ENCODE measurements at regions not wholly inside any gene's neighbourhood (a gene's known extent, or its start where the extent isn't known, plus 50 kb on each side); places are given as distances from the start of the nearest gene placed in this dataset.

DNA sequence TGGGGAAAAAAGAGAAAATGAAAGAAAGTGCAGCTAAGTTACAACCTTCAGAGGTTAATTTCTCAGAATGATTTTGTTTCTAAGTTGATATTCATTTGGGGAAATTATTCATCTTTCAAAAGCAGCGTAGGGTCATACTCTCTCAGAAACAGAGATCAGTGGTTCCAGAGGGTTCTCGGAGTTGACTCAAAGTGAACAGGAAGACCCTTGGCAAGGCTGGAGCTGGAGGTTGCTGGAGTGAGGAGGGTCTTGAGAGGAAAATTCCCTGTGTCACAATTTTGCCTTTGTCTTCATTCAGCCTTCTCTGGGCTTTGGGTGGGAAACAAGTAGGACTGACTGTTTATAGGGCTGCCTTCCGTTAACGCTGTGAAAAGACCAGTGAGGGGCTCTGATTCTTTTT, 168.2 kb downstream of the ICOS start:
- DNase-seq (ENCODE audit: low read depth in 4 of 4, low spot score in 1 of 4) = no peak

DNA sequence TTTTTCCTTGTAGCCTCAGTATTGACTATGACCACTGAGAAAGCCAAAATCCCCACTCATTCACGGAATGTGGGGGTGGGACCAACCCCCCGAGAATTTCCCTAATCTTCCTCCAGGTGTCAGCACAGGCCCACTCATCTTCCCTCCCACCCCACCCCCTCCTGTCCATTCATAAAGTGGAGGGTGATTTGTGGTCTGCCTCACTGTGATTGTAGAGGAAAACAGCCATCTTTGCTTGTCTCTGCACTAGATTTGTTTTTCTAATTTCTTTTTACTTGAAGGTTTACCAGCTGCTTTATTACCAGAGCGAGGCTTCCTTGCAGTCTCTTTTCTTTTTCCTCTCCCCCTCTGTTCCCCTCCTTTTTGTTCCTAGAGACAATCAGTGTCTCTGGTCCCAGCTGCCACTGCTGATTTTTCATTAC, 171.8 kb downstream of the ICOS start:
- DNase-seq (ENCODE audit: low read depth in 4 of 4, low spot score in 1 of 4) = peak in 1 of 4 experiments; percentile 33

DNA sequence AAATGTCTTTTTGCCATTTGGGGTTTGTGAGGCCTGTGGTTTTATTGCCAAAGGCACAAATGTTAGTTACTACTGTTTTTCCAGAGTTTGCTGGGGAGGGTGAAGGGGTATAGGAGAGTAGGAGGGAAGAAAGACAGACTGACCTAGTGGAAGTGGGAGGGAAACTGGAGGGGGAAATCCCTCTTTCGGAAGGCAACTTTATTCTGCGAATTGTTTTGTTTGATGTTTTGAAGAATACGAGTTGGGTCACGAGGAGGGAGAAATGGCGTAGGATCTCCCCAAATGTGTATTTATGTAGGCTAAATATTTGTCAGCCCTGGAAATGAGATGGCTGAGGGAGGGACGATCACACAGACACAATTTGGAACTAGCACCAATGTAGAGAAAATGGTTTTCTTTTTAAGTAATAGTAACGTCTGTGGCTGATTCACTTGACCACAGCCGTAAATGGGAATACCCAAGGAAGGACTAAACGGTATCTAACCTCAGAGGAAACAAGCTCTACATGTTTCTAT, 172.3 kb downstream of the ICOS start:
- DNase-seq (ENCODE audit: low read depth in 4 of 4, low spot score in 1 of 4) = peak in 1 of 4 experiments; percentile 28

DNA sequence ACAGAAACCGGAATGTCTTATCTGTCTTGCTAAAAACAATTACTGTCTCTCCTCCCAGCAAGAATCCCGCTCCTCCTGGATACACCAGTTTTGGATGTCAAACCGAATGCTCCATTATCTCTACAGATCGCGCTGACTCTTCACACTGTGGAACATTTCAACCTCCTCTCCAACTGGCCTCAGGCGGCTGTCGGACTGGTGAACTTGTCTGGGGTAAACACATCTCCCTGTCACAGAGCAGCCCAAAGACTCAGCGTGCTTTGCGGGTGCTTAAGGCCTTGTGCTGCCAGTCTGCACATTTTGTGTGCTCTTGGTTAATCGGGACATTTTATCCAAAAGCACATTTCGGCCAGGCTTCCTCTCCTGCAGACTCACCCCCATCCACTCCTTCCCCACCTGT, 173.1 kb downstream of the ICOS start:
- DNase-seq (ENCODE audit: low read depth in 4 of 4, low spot score in 1 of 4) = no peak

DNA sequence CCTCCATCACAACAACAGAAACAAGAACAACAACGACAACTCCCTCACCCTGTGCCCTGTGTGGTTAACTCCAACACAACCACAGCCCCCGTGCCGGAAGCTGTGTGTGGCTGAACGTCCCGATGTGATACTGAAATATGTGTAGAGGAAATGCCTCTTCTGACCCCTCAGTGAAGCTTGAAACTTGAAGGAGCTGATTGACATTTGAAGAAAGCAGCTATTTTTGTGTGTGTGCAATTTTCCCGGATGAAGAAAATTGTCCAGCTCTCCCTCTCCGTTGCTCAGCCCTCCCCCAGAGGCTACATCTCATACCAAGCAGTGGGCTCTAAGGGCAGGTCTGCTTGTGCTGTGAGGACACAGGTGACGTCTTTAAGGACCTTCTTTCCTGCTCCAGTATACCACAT, 173.8 kb downstream of the ICOS start:
- peak in 2 of 4 experiments; percentile 28 to 51 for DNase-seq (ENCODE audit: low read depth in 4 of 4, low spot score in 1 of 4)

DNA sequence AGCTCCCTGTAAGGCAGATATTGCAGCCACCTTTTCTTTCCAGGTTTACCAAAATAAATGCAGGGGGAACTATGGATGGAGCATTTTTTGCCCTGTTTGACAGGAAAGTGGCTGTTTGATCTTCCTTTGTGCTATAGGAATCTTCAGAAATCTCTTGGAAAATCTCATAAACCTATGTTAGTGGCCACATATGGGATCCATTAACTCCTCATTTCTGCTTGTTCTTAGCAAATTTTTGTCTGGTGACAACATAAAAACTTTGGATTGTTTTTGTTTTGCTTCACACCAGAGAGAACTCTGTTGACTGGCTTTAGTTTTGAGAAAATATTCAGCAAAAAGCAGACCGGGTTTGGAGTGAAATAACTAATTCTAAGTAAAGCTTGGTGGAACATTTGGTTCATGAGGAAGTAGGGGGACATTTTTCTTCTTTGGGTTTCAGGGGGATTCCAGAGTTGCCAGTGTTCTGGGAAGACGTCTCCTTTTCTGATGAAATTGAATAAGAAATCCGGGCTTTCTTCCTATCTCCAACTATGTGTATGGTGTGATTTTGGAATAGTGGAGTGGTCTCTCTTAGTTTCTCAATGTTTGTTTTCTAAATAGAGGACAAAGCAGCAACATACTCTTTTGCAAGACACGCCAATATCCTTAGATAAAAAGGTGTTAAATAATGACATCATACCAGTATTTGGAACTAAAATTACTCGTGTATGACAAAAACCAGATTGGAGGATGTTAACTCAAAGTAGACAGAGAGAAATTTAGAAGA, 174.4 kb downstream of the ICOS start:
- no peak for DNase-seq (ENCODE audit: low read depth in 4 of 4, low spot score in 1 of 4)

DNA sequence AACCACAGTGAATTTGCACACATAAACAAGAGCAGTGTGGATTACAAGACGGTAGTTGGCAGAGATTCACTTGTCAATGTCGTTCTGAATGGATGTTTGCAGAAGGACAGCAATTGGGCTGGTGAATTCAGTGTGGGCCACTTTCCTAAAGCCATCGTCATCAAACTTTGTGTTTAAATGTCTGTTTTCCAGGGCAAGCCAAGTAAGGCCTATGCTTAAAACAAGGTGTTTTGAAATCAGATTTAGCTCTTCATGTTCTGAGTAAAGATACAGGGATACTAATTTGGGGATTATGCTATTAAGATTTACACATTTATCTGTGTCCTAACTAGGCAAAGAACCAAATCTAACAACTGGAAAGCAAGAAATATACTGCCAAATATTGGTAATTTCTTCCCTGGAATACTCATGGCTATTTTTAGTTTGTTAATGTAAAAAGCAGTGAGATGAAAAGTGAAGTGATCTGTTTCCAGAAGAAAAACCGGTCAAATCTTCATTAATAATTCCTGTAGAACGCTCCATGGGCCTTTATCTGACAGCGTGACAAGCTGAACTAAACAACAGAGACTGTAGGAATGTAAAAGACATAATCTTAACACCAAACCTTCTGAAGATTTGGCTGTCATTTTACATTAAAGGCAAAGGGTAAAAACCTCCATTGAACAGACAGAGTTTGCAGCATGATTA, 175.7 kb downstream of the ICOS start:
- DNase-seq (ENCODE audit: low read depth in 4 of 4, low spot score in 1 of 4) = no peak

DNA sequence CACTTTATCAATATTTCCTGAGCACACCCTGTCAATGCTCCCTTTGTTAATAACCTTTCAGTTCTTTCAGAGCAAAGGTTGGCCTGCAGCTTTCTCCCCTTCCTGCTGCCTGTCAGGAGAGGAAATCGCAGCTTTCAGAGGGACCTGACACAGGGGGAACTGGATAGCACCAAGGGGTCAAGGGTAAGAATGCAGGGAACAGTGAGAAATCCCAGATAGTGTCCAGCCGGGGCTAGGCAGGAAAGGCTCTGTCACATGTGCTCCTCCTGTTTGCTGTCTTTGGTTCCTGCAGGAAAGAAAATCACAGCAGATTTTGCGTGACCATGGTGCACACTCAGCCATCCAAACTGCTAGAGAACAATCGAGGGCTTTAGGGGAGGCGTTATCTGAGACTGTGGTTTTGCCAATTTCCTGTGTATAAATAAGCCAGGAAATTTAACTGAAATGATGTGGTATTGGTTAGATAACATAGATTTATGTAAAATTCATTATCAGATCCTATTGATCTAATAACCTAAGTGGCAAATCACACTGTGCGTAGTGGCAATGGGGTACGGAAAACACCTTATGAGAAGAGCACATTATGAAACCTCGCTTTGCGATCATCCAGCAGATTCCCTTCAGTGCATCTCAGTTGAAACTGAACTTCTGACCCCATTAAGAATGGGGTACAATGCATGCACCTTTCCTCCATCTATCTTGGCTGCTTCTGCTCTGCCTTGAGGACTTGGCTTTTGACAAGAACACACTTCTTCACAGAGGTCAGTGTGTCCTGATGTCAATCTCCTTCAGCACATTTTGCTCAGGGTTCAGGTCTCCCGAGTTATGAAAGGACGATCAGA, 178.0 kb downstream of the ICOS start:
- DNase-seq (ENCODE audit: low read depth in 4 of 4, low spot score in 1 of 4) = no peak

DNA sequence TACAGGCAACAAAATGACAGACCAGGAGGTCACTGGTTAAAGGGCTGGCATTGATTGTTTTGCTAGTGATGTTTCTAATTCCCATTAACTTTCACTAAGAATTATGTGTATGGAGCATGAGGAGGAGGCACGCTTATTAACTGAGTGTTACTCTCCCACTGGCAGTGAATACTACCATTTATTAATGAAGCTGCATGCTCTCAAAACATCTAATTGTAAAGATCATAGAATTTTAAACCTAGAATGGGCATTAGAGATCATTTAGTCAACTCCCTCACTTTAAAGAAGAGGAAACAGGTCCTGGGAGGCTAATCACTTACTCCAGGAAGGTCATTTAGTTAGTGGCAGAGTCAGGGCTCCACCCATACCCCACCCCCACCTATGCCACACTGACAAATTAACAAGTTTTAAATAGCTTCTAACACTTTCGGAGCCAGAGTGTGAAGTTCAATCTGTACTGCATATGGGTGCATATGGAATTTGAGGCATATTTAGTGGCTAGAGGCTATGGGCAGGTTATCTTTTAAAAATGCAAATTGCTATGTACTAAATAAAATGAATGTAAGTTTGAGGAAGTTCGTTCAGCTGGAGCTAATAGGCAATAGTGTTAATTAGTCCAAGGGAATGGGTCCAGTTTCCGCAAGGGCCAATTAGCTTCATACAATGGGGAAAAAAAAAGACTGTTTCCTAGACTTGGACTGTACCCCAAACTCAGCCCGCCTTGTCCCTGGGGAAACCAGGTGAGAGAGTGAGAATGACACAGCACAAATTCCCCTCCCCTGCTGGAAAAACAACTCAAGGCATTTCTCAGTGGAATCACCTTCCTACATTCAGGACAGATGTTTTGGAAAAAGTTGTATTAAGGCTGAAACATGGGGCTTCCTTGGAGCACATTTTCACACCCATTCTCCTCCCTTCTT, 178.8 kb downstream of the ICOS start:
- DNase-seq (ENCODE audit: low read depth in 4 of 4, low spot score in 1 of 4) = no peak

DNA sequence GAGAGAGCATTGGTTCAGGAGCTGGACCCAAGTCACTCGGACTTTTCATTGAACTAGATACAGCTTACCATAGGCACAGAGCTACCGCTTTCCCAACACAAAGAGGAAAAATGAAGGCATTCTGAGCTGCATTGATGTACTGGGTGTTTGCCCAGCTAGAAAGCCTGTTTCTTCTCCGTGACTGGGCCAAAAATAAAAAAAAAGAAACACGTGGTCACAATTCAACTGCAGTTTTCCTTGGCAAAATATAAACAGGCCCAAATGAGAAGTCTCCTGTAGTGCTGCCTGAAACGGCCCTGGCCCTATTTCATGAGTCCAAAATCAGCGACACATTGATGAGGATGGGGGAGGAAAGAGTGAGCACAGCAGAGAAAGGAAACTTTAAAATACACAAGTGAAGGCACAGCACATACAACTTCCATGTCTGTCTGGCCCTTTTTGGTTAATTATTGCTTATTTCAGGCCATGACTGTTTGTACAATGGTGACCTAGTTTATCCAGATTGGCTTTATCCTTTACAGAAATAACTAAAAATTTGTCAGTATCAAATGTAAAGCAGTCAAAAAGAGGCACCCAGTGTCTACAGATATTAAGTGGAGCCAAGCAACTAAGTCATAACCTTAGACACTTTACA, 179.7 kb downstream of the ICOS start:
- DNase-seq (ENCODE audit: low read depth in 4 of 4, low spot score in 1 of 4) = no peak

DNA sequence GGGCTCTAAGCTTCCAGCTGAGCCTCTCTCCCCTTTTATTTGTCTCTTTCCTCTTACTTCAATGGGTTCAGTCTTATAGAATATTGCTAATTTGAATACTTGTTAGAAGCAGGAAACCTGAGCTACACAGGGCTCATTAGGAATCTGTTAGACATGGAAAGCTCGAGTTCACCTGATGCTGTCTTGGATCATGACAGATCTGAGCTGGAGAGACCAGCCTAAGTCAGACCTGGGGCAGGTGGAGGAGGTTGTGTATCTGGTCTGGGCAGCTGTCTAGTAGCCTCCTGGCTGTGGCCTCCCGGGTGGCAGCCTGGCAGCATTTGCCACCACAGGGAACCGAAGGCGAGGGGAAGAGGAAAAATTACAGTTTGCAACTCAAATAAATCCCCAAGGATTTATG, 185.9 kb downstream of the ICOS start:
- DNase-seq (ENCODE audit: low read depth in 4 of 4, low spot score in 1 of 4) = no peak

DNA sequence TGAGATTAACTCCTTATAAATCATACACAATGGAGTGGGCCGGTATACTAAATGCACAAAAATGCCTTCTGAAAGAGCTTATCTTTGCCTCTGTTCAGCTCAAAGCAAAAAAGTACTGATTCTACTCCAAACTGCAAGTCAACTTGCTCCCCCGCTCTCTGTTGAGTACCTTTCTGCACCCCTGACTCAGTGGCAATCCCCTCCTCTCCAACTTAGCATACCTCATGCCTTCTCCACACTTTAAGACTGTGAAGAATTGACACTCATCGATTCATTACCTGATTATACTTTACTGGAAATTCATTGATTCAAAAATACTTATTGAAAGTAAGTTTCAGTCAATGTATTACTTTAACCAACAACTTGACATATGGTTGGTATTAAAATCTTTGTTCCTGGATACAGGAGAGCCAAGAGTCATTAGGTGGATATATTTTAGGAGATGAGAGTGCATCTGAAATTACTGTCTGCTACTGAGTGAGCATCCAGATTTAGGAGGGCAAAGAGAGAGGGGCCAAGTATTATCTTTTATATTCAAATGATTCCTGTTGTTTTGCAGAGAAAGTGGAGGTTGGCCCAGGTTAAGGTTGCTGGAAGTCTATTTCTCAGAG, 187.7 kb downstream of the ICOS start:
- DNase-seq (ENCODE audit: low read depth in 4 of 4, low spot score in 1 of 4) = no peak

DNA sequence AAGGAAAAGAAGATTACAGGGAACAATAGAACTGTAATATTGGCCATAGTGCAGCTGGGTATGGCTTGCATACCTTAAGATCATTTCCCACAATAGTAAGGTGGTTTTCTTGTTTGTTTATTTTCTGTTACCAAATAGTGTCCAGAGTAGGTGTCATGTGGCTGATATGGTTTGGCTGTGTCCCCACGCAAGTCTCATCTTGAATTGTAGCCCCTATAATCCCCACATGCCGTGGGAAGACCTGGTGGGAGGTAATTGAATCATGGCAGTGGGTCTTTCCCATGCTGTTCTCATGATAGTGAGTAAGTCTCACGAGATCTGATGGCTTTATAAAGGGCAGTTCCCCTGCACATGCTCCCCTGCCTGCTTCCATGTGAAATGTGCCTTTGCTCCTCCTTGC, 190.1 kb downstream of the ICOS start:
- no peak for DNase-seq (ENCODE audit: low read depth in 4 of 4, low spot score in 1 of 4)

DNA sequence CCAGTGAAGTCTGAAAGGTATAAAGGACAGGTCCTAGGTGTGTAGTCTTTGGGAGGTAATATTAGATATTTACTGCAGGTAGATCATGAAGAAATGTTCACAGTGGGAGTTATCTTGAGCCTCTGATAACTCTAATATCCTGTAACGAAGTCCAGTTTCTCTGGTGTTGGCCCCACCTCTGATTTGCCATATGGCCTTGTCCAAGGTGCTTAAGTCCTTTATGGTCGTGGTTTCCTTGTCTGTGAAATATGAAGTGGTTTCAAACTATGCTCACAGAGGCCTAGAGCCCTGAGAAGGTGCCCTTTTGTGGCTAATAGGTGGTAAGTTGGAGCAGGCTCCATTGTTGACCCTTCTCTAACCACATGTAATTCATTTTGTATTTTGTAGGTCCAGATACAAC, 190.7 kb downstream of the ICOS start:
- DNase-seq (ENCODE audit: low read depth in 4 of 4, low spot score in 1 of 4) = no peak

DNA sequence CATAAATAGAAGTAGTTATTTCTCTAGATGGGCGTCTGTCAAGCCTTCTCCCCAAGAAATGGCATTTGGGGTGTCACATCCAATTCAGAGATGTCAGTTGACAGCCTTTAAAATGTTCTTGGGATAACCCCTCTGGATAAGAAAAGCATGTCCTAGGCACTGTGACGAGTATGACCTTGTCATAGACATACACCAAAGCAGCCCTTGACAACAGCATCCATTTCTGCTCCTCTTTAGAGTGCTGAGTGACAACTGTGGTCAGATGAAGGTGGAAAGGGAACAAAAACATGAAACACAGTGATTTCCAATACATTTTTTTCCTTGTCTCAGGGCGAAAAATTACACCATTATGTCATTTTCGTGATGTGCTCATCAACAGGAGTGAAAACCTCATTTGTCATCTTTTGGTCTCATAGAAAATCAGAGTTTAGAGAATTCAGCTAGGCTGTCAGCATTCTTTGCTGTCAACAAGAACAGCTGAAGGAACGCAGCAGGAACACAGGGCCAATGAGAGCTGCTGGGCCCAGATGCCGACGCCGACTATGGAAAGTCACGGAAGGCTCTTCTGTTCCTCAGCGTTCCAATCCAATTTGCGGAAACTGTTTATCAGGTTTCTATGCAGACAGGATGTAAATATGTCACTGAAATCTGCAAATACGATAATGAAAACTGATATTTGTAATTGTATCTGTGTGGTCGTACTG, 193.2 kb downstream of the ICOS start:
- no peak for DNase-seq (ENCODE audit: low read depth in 4 of 4, low spot score in 1 of 4)

DNA sequence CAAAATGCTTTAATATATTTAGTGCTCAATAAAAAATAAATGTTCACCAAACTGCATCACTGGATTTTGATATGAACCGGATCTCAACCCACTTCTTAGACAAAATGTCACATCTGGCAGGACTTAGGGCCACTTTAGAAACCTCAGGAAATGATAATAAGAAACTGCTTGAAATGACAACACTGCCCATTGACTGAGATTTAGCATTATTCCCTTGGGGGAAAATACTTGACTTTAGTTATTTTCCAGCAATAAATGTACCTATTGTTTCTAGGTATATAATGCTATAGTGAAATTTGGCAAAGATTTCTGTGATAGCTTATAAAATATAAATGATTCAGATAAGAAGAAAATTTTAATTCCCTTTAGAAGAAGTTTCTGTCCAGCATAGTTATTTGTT, 195.1 kb downstream of the ICOS start:
- DNase-seq (ENCODE audit: low read depth in 4 of 4, low spot score in 1 of 4) = no peak

DNA sequence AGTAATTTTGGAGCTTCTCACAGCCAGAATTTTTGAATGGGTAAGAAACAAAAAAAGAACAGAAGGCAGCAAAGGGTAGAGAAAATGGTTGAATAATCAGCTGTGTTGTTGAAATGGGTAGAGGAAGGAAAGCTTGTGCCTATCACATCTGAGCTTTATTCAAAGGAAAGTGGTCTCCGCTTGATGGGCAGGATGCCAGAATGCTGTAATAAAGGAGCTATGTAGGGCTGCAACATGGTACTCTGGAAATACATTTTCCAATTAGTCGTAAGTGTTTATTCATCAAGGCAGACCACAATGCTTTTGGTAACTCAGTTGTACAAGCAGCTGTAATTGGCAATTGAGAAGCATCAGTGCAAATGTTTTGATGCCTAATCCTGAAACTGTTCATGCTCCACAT, 196.9 kb downstream of the ICOS start:
- no peak for DNase-seq (ENCODE audit: low read depth in 4 of 4, low spot score in 1 of 4)

DNA sequence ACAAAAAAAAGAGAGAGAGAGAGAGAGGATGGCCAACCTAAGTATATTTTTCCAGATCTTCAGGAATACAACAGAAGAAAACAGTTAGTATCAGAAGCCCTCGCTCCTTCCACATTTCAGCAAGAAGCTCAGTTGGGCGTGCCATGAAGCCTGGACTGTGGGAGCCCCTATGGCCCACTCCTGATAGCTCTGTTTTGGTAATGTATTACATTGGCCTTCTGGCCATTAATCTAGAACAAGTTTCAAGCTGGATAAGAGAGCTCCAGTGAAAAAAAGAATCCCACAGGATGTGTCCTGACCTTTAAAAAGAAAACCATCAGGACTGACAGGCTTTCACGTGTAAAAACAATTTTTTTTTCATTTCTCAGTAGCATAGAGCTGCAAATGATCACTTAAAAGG, 197.9 kb downstream of the ICOS start:
- DNase-seq (ENCODE audit: low read depth in 4 of 4, low spot score in 1 of 4) = no peak

DNA sequence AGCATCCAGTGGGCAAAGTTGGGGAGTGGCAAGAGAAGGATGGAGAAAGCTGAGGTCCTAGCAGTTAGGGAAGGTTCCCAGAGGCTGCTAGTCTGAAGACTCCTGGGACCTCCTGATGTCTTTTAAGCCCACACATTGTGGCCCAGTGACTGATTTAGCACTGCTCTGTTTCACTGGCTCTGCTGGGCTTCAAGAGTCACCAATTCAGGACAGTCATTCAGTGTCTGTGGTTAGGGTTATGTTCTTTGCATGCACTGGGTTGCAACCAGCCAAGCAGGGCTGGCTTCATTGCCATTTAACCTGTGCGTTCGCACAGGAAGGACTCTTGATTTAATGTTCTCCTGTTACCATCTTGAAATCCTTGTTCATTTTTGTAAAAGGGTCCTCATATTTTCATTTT, 199.2 kb downstream of the ICOS start:
- DNase-seq (ENCODE audit: low read depth in 4 of 4, low spot score in 1 of 4) = no peak
